ENCODE measurements at regions not wholly inside any gene's neighbourhood (a gene's known extent, or its start where the extent isn't known, plus 50 kb on each side); places are given as distances from the start of the nearest gene placed in this dataset.

DNA sequence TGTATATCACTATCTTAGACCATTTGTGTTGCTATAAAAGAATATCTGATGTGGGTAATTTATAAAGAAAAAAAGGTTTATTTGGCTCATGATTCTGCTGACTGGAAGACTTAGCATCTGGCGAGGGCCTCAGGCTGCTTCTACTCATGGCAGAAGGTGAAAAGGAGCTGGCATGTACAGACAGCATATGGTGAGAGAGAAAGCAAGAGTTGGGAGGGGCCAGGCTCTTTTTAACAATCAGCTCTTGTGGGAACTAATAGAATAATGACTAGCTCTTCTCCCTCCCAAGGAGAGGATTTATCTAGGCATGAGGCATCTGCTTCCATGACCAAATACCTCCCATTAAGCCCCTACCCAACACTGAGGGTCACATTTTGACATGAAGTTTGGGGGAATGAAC lies 130.2 kb upstream of the SV2C start:
- BruUV-seq (replicated peaks), result no TSS peak
- WGBS (ENCODE audit: insufficient coverage, insufficient replicate concordance, low lambda C conversion rate, missing lambda C conversion rate), result 12% methylated on average over 1 of the region's 1 CpG
- RAD21 ChIA-PET (ENCODE audit: unreplicated experiment), result no interaction called here
- H3K9ac ChIP-seq (ENCODE audit: control insufficient read depth, insufficient read depth, low read length), result no peak overlapping the region
- CTCF ChIA-PET, result no interaction called here
- no peaks in the 10 kb centered on the region for H3K4me1 ChIP-seq (ENCODE audit: control insufficient read depth, insufficient read depth, low read length)
- no peak overlapping the region for H3K4me3 ChIP-seq
- in situ Hi-C loops (cut with MboI) (no loop called here), intact Hi-C loops (cut with micrococcal nuclease; ENCODE audit: unreplicated experiment) (no loop called here)
- no peak overlapping the region for H2AFZ ChIP-seq (ENCODE audit: control insufficient read depth, low read depth, low read length)
- no peak overlapping the region for H3K27ac ChIP-seq (ENCODE audit: control insufficient read depth, insufficient read depth)
- DNase-seq (ENCODE audit: low read depth, low spot score) (no peak), ATAC-seq (no peak), FAIRE-seq (no peak)
- SMC1A ChIA-PET (ENCODE audit: uncharacterized antibody, unreplicated experiment), result no interaction called here
- no peaks in the 10 kb centered on the region for H3K79me2 ChIP-seq (ENCODE audit: control insufficient read depth, insufficient read depth, low read length)
- H3K36me3 ChIP-seq (ENCODE audit: control insufficient read depth in 2 of 2, insufficient read depth in 2 of 2, low read length in 1 of 2), result no peaks in the 10 kb centered on the region
- POLR2A ChIA-PET, result no interaction called here
- H3K4me2 ChIP-seq (ENCODE audit: control insufficient read depth, insufficient read depth), result no peak overlapping the region
- TF ChIP-seq, protein P1, sequence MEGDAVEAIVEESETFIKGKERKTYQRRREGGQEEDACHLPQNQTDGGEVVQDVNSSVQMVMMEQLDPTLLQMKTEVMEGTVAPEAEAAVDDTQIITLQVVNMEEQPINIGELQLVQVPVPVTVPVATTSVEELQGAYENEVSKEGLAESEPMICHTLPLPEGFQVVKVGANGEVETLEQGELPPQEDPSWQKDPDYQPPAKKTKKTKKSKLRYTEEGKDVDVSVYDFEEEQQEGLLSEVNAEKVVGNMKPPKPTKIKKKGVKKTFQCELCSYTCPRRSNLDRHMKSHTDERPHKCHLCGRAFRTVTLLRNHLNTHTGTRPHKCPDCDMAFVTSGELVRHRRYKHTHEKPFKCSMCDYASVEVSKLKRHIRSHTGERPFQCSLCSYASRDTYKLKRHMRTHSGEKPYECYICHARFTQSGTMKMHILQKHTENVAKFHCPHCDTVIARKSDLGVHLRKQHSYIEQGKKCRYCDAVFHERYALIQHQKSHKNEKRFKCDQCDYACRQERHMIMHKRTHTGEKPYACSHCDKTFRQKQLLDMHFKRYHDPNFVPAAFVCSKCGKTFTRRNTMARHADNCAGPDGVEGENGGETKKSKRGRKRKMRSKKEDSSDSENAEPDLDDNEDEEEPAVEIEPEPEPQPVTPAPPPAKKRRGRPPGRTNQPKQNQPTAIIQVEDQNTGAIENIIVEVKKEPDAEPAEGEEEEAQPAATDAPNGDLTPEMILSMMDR (IDR thresholded peaks at IDR 0.05 in 2 of 3, conservative IDR thresholded peaks at IDR 0.05 in 1 of 3; ENCODE audit: control insufficient read depth in 2 of 3, extremely low read depth in 1 of 3, insufficient read depth in 1 of 3, low read depth in 3 of 3, low read length in 3 of 3), result no peak
- TF ChIP-seq, protein P2, sequence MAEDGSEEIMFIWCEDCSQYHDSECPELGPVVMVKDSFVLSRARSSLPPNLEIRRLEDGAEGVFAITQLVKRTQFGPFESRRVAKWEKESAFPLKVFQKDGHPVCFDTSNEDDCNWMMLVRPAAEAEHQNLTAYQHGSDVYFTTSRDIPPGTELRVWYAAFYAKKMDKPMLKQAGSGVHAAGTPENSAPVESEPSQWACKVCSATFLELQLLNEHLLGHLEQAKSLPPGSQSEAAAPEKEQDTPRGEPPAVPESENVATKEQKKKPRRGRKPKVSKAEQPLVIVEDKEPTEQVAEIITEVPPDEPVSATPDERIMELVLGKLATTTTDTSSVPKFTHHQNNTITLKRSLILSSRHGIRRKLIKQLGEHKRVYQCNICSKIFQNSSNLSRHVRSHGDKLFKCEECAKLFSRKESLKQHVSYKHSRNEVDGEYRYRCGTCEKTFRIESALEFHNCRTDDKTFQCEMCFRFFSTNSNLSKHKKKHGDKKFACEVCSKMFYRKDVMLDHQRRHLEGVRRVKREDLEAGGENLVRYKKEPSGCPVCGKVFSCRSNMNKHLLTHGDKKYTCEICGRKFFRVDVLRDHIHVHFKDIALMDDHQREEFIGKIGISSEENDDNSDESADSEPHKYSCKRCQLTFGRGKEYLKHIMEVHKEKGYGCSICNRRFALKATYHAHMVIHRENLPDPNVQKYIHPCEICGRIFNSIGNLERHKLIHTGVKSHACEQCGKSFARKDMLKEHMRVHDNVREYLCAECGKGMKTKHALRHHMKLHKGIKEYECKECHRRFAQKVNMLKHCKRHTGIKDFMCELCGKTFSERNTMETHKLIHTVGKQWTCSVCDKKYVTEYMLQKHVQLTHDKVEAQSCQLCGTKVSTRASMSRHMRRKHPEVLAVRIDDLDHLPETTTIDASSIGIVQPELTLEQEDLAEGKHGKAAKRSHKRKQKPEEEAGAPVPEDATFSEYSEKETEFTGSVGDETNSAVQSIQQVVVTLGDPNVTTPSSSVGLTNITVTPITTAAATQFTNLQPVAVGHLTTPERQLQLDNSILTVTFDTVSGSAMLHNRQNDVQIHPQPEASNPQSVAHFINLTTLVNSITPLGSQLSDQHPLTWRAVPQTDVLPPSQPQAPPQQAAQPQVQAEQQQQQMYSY (CRISPR knock-in tag; IDR thresholded peaks at IDR 0.05), result no peak
- TF ChIP-seq CEBPB (IDR thresholded peaks at IDR 0.05; ENCODE audit: borderline replicate concordance in 1 of 2, low read depth in 2 of 2, low read length in 2 of 2) (no peak), STAT3 (IDR thresholded peaks at IDR 0.05; ENCODE audit: low read depth, low read length) (no peak), NR2F1 (conservative IDR thresholded peaks at IDR 0.05) (no peak), POU2F2 (IDR thresholded peaks at IDR 0.05; ENCODE audit: borderline replicate concordance, low read depth, low read length) (no peak), KLF5 (IDR thresholded peaks at IDR 0.05; ENCODE audit: partially characterized antibody) (no peak), SMAD1 (IDR thresholded peaks at IDR 0.05; ENCODE audit: low read depth, partially characterized antibody) (no peak), PAX8 (IDR thresholded peaks at IDR 0.05) (no peak), IKZF2 (IDR thresholded peaks at IDR 0.05) (no peak), JUND (IDR thresholded peaks at IDR 0.05; ENCODE audit: low read depth, low read length) (no peak), ZNF217 (IDR thresholded peaks at IDR 0.05) (no peak), SUZ12 (IDR thresholded peaks at IDR 0.05; ENCODE audit: unreplicated experiment) (no peak), POLR2A (IDR thresholded peaks at IDR 0.05; ENCODE audit: low read depth, low read length) (no peak), SIN3A (IDR thresholded peaks at IDR 0.05; ENCODE audit: low read depth, low read length) (no peak), MTA2 (IDR thresholded peaks at IDR 0.05; ENCODE audit: low read depth) (no peak), HCFC1 (IDR thresholded peaks at IDR 0.05; ENCODE audit: low read length) (no peak), GABPA (IDR thresholded peaks at IDR 0.05; ENCODE audit: low read depth) (no peak)
- TF ChIP-seq, protein P3, sequence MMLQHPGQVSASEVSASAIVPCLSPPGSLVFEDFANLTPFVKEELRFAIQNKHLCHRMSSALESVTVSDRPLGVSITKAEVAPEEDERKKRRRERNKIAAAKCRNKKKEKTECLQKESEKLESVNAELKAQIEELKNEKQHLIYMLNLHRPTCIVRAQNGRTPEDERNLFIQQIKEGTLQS (IDR thresholded peaks at IDR 0.05; ENCODE audit: borderline replicate concordance, extremely low read depth, low read depth, low read length), result no peak
- peaks cover 6% of the 10 kb centered on the region; the same call in 2 of the 3 replicates for H3K9me3 ChIP-seq (replicated peaks; ENCODE audit: control insufficient read depth, insufficient read depth, low read length)
- no peaks in the 10 kb centered on the region for H4K20me1 ChIP-seq (ENCODE audit: control insufficient read depth, insufficient read depth)
- no peaks in the 10 kb centered on the region for H3K27me3 ChIP-seq (replicated peaks in 1 of 2; ENCODE audit: control insufficient read depth in 2 of 2, insufficient read depth in 2 of 2, low read length in 1 of 2)
